GM12891 (cell line): ENCODE measurements at regions not wholly inside any gene's neighbourhood (a gene's known extent, or its start where the extent isn't known, plus 50 kb on each side); places are given as distances from the start of the nearest gene placed in this dataset.

ENCODE experiments used
- POLR2A ChIP-seq: IDR thresholded peaks from 2 replicates; pipeline ENCODE4 v1.6.1; 2011; ENCODE audit warnings: low read depth, low read length, control low read depth
- POLR2AphosphoS5 ChIP-seq: IDR thresholded peaks from 2 replicates; pipeline ENCODE4 v1.6.1; 2011; ENCODE audit warnings: low read depth, low read length, control low read depth
- TAF1 ChIP-seq: IDR thresholded peaks from 2 replicates; pipeline ENCODE4 v1.6.1; 2011; ENCODE audit warnings: low read depth, low read length, control low read depth

GRCh38 chr13:89628567-89628966 is 1718.9 kb upstream of the MIR17HG start:
- TF ChIP-seq POLR2A, result no peak
- no peak for TF ChIP-seq TAF1
- TF ChIP-seq POLR2AphosphoS5, result no peak
